GM03348 (cell line): ENCODE measurements at regions not wholly inside any gene's neighbourhood (a gene's known extent, or its start where the extent isn't known, plus 50 kb on each side); places are given as distances from the start of the nearest gene placed in this dataset.

Experiments
- DNase-seq: peaks from one replicate; pipeline ENCODE4 v3.0.0; 2012; ENCODE audit warnings: low spot score

- DNase-seq, result peak; percentile 85
These were observed 329.7 kb downstream of the UQCRFS1 start for GRCh38 chr19:28883241-28883693.

- no peak for DNase-seq
These were observed 330.1 kb downstream of the UQCRFS1 start for GRCh38 chr19:28882818-28883217.

GRCh38 chr19:28881616-28882015, 331.3 kb downstream of the UQCRFS1 start:
- DNase-seq, result no peak

DNA sequence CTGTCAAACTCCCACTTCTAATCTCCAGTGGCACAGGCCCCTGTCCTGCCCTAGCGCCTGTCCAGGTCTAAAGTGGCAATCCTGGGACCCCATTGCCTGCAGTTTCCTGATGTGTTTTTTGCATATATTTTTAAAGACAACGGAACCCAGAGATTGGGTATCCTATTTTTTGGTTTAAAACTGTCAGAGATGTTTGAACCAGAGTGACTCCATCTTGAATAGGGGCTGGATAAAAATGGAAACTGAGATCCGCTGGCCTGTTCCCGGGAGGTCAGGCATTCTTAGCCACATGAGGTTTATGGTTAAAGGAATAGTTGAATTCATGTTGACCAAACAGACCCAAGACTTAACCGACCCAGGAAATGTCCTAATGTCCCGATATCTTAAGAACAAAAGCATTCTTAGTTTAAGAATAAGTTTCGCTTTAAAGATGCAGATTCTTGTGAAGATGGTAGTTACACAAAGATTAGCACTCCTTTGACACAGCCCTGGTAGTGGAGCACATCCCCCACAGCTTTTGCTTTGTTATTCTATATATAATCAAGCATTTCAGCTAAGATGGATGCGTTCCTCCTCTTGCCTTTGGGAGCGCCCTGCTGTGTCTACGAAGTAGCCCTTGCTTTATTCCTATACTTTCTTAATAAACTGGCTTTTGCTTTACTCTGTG, 332.1 kb downstream of the UQCRFS1 start:
- DNase-seq, result no peak

- peak; percentile 81 for DNase-seq
These were observed 333.9 kb downstream of the UQCRFS1 start for GRCh38 chr19:28878862-28879566.

DNA sequence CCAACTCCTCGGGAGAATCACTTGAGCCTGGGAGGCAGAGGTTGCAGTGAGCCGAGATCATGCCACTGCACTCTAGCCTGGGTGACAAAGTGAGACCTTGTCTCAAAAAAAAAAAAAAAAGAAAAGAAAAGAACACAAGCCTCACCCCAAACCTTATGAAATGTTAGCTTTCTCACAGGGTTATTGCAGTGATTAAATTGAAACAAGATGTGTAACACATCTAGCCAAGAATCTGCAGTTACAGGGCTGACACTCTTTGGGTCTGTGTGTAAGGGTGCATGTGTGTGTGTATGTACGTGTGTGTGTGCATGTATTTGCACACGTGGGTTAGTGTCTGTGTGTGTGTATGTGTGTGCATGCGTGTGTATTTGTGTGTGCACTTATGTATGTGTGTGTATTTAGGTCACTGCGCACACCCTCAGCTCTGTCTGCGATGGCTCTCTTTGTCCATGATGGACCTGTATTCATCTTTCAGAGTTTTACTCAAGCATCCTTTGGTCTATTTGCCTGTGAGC, 336.3 kb downstream of the UQCRFS1 start:
- peak; percentile 45 for DNase-seq

DNA sequence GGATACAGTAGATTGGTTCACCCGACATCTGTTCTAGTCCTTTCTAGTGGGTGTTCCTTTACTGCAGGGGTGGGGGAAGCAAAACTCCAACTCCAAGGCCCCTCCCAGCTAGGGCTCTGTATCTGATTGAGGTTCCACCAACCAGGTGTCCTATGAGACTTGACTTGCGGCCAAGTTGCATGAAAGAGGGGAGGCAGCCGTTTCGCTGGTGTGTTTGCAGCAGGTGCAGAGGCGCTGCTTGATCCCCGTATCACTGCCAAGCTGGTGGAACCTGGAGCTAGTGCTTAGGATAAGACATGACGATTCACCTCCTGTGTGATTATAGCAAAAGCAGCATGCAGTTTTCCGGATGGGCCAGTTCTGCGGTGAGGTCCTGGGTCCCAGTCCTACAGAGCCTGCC, 338.2 kb downstream of the UQCRFS1 start:
- no peak for DNase-seq

- DNase-seq, result no peak
These were observed 339.6 kb downstream of the UQCRFS1 start for GRCh38 chr19:28873301-28873700.

- DNase-seq, result no peak
These were observed 341.7 kb downstream of the UQCRFS1 start for GRCh38 chr19:28871099-28871725.

- DNase-seq, result no peak
These were observed 343.5 kb downstream of the UQCRFS1 start for GRCh38 chr19:28869459-28869858.

DNA sequence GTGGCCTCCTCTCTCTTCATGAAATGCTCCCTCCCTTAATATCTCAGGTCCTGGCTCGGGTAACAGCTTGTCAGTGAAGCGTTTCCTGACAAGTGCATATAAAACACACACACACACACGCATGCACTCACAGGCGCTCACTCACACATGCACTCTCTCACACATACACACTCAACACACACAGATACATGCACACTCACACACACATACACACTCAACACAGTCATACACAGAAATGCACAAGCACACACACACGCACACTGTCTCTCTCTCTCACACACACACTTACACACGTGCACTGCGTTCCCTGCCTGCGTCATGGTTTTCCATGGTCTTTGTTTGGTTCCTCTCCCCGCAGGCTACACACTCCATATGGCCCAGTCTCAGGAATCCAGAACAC, 344.1 kb downstream of the UQCRFS1 start:
- DNase-seq, result no peak

DNA sequence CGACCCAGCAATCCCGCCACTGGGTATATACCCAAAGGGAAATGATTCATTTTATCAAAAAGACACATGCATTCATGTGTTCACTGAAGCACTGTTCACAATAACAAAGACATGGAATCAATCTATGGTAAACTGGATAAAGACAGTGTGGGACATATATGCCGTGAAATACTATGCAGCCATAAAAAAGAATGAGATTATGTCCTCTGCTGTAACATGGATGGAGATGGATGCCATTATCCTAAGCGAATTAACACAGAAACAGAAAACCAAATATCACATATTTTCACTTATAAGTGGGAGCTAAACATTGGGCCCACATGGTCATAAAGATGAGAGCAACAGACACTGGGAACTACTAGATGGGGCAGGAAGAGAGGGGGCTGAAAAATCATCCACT, 345.0 kb downstream of the UQCRFS1 start:
- DNase-seq, result no peak

GRCh38 chr19:28864577-28865042, 348.3 kb downstream of the UQCRFS1 start:
- no peak for DNase-seq

DNA sequence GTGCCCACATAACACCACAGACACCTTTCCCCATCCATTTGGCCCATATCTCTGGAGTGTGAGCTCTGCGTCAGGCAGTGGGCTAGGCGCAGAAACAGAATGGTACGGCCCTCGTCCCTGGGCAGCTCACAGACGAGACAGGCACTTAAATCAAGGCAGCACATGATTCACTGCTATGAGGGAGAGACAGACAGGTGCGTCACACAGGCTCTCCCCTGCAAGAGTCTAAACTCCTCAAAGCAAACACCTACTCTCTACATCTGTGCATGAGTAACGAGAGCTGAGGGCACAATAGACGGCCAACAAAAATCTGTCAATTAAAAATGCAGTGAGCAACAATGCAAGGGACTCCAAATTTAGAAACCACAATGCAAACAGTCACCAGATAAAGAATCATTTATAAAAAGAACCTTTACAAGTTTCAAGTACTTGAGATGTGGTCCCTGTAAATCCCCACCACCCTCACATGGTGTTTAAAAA, 348.9 kb downstream of the UQCRFS1 start:
- no peak for DNase-seq

DNA sequence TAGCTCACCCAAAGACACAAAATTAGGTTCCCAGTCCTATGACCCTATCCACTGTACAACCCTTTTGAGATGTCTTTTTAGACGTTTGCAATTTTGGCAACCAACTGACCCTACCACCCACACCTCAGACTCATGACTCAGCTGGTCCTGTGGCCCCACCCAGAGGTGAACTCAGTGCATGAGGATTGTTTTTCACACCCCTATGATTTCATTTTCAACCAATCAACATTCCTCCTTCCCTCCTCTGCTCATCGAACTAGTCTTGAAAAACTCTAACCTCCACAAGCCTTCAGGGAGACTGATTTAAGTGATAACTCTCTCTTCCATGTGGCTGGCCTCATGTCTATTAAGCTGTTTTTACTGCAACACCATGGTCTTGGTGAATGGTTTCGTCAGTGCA, 350.7 kb downstream of the UQCRFS1 start:
- DNase-seq, result no peak

DNA sequence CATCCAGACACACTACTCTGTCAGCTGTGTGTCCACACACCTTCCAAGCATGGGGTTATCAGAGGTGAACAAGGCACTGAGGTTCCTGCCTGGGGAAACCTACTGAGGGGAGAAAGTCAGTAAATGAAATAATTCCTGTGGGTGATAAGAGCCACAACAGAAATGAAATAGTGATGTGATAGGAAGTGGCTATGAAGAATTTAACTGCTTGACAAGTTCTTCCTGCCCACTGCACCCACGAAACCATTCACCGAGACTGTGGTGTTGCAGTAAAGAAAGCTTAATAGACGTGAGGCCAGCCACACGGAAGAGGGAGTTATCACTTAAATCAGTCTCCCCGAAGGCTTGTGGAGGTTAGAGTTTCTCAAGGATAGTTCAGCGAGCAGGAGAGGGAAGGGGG, 353.1 kb downstream of the UQCRFS1 start:
- no peak for DNase-seq

DNA sequence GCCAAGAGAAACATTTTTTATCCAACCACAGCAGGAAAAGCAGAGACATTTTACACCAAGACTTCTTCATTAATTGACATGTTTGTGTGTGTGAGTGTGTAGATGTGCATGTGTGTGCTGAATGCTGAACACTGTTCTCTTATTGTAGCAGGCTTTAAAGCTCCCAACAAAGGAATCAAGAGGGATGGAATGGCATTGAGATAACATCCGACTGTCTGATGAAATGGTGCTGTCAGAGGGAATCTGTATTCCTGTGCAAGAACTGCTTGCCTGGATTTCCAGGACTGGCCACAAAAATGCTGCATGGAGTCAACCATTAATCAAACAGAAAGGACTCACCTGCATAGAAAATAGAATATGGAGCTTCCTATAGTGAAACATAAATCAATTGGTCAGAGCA, 354.0 kb downstream of the UQCRFS1 start:
- no peak for DNase-seq

DNA sequence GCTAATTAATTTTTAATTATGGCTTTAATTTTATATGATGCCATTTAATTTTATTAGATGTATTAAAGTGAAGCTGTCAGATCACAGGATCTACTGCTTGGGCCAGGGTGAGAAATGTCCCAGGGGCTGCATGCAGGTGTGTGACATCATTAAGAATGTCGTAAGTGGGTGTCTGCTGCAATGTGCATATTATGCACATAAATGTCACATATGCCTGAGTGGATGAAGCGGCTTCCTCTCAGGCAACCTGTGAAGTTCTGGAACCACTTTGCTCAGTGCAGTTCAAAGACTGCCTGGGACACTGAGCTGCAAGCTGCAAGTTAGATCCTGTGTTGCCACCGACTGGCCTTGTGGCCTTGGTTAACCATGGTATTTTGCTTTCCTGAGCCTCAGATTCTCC, 355.0 kb downstream of the UQCRFS1 start:
- no peak for DNase-seq

DNA sequence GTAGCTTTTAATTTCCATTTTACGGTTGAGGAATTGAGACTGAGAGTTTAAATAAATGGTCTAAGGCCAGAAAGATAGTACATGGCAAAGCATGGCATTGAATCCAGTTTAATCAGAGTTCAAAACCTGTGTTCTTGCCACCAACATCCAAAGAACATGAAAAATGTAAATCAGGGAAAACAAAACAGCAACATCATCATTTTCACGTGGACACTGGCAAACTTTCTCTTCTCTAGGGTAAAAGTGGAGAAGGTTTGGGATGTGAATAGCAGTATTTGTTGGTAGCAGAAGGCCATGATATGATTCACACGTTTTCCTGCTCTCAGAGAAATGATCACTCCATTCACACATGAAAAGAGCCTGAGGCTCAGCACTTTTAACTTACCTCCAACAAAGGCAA, 357.7 kb downstream of the UQCRFS1 start:
- DNase-seq, result no peak

DNA sequence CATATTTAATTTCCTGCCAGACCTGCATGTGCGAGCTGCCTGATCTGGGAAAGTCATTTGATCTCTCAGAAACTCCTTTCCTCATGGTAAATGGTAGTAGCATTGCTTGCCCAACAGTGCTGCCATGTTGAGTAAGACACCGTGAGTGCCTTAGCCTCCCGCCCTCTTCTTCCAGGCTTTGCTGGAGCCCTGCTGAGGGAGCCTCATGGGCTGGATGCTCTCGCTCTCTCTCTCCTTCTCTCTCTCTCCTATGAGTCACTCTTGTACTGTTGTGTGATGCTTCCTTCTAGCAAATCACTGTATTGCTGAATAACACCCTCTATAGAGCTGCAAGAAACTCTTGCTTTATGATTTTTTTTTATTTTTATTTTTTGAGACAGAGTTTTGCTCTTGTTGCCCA, 365.5 kb downstream of the UQCRFS1 start:
- DNase-seq, result peak; percentile 18

DNA sequence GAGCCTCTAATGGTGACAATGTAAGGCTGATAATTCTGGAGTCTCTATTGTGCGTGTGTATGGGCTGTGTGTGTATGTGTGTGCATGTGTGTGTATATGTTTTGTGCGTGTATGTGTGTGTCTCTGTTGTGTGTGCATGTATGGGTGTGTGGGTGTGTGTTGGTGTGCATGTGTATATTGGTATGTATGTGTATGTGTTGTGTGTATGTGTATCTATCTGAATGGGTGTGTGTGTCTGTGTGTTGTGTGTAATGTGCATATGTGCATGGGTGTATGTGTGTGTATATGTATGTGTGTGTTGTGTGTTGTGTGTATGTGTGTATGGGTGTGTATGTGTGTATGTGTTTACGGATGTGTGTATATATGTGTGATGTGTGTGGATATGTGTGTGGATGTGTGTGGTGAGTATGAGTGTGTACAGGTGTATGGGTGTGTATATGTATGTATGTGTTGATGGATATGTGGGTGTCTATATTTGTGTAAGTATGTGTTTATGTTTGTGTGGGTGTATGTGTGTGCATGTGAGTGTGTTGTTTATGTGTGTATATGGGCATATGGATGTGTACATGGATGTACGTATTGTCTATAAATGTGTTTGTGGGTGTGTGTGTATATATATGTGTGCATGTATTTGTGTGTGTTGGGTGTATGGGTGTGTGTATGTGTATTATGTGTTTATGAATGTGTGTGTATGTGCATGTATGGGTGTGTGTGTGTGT, 366.7 kb downstream of the UQCRFS1 start:
- no peak for DNase-seq
